Gastrocnemius medialis (tissue), 4 donors: ENCODE measurements at regions not wholly inside any gene's neighbourhood (a gene's known extent, or its start where the extent isn't known, plus 50 kb on each side); places are given as distances from the start of the nearest gene placed in this dataset.

Experiments
- POLR2A ChIP-seq, 2 donors: fragments of 450-650 bp; IDR thresholded peaks; one replicate each; pipeline ENCODE4 v1.6.1; 2017; ENCODE audit warnings: antibody characterized with exemption in 2 of 2, mild to moderate bottlenecking in 2 of 2, moderate library complexity in 2 of 2
- TF ChIP-seq, protein P1 (sequence below), 5 experiments: fragments of 450-650 bp in 3 of 5; fragments of 200-600 bp in 2 of 5; sonication (generic) in 2 of 5; IDR thresholded peaks in 4 of 5; conservative IDR thresholded peaks in 1 of 5; 1 replicate in 4 of 5; 2 replicates in 1 of 5; pipeline ENCODE4 v1.5.1; 2016 to 2019; ENCODE audit warnings: antibody characterized with exemption in 5 of 5, mild to moderate bottlenecking in 3 of 5, moderate library complexity in 3 of 5

DNA sequence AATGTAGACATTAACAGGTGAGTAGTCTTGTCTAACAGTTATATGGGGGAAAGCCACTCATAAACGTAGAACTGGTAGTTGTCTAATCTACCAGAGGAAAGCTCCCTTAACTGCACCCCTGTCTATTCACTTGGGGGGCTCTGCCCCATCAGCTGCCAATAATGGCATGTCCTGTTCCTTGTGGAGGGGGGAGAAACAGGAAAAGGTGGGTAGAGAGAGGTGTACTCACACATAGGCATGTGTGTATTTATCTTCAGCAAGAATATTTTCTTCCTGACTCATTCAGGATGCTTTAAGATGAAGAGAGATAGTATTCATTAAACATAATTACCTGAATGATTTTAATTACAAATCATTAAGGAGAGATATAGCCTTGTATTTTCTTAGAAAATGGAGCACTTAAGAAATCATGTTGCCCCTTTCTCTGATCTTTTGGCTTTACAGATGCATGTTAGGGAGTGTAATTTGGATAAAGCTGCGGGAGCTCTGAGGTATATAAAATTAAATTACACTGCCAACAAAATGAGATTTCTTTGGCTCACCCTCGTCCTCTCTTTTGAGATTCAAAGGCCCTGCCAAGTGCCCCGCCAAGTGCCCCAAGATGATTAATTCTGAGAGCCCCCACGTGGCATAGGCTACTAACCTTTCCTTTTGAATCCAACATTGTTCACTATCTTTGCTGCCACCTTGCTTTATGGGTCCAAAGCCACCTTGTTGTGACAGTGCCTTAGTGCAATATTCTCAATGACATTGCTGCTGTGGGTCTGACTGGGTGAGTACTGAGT is 286.3 kb upstream of the LYPLAL1 start:
- TF ChIP-seq, protein P1, sequence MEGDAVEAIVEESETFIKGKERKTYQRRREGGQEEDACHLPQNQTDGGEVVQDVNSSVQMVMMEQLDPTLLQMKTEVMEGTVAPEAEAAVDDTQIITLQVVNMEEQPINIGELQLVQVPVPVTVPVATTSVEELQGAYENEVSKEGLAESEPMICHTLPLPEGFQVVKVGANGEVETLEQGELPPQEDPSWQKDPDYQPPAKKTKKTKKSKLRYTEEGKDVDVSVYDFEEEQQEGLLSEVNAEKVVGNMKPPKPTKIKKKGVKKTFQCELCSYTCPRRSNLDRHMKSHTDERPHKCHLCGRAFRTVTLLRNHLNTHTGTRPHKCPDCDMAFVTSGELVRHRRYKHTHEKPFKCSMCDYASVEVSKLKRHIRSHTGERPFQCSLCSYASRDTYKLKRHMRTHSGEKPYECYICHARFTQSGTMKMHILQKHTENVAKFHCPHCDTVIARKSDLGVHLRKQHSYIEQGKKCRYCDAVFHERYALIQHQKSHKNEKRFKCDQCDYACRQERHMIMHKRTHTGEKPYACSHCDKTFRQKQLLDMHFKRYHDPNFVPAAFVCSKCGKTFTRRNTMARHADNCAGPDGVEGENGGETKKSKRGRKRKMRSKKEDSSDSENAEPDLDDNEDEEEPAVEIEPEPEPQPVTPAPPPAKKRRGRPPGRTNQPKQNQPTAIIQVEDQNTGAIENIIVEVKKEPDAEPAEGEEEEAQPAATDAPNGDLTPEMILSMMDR (IDR thresholded peaks at IDR 0.05 in 4 of 5, conservative IDR thresholded peaks at IDR 0.05 in 1 of 5), result no peak
- no peak for TF ChIP-seq POLR2A (IDR thresholded peaks at IDR 0.05)
